Left cardiac atrium (tissue), 4 donors: ENCODE measurements at regions not wholly inside any gene's neighbourhood (a gene's known extent, or its start where the extent isn't known, plus 50 kb on each side); places are given as distances from the start of the nearest gene placed in this dataset.

ENCODE experiments used
- ATAC-seq, 2 donors: fragments of 200-7000 bp; cut with Tn5 transposase; one replicate each; pipeline ENCODE4 v1.9.1; 2020; ENCODE audit warnings: mild to moderate bottlenecking in 2 of 2, moderate library complexity in 2 of 2
- DNase-seq: peaks from one replicate; pipeline ENCODE4 v3.0.0-alpha.2; 2020
- intact Hi-C, 2 donors: fragments of 100-400 bp; cut with DNase I; formaldehyde crosslinking; loops; one replicate each; pipeline versions ENCODE4 v1.14.1 to v1.15.1; 2022 to 2023
- donor health status: DM: no; HTN: yes; CAD: no.
- donor health status: DM: no; HTN: yes; CAD: no; lungs with severe emphysema.
- donor health status: DM: yes; HTN: yes; CAD: no.
- donor health status: Dilated cardiomyopathy.

GRCh38 chr16:51733181-51733580, 582.1 kb upstream of the SALL1 start:
- DNase-seq, result no peak
- intact Hi-C loops, result no loop called here
- ATAC-seq, result no peak

GRCh38 chr16:51731160-51731559, 580.1 kb upstream of the SALL1 start:
- intact Hi-C loops, result no loop called here
- DNase-seq, result no peak
- ATAC-seq, result no peak

- intact Hi-C loops, result no loop called here
- DNase-seq, result no peak
- no peak for ATAC-seq
Observed at GRCh38 chr16:51723036-51723724, 572.1 kb upstream of the SALL1 start.

- intact Hi-C loops, result no loop called here
- DNase-seq, result no peak
- no peak for ATAC-seq
Observed at GRCh38 chr16:51722467-51722866, 571.4 kb upstream of the SALL1 start.

GRCh38 chr16:51719376-51719775, 568.3 kb upstream of the SALL1 start:
- ATAC-seq (no peak), DNase-seq (no peak)
- intact Hi-C loops, result no loop called here

GRCh38 chr16:51716195-51716594, 565.1 kb upstream of the SALL1 start:
- no peak for ATAC-seq
- intact Hi-C loops, result no loop called here
- no peak for DNase-seq

GRCh38 chr16:51713502-51713901, 562.4 kb upstream of the SALL1 start:
- no peak for ATAC-seq
- intact Hi-C loops, result no loop called here
- DNase-seq, result no peak

- no peak for ATAC-seq
- no peak for DNase-seq
- intact Hi-C loops, result no loop called here
Observed at GRCh38 chr16:51710905-51711563, 560.0 kb upstream of the SALL1 start.

GRCh38 chr16:51710186-51710585, 559.1 kb upstream of the SALL1 start:
- ATAC-seq, result no peak
- intact Hi-C loops, result no loop called here
- DNase-seq, result no peak

- ATAC-seq (no peak), DNase-seq (no peak)
- intact Hi-C loops, result no loop called here
Observed at GRCh38 chr16:51708861-51709260, 557.8 kb upstream of the SALL1 start.

GRCh38 chr16:51707666-51708065, 556.6 kb upstream of the SALL1 start:
- intact Hi-C loops, result no loop called here
- no peak for ATAC-seq
- DNase-seq, result no peak

GRCh38 chr16:51705142-51705541, 554.1 kb upstream of the SALL1 start:
- DNase-seq (no peak), ATAC-seq (no peak)
- intact Hi-C loops, result no loop called here

- ATAC-seq, result no peak
- no peak for DNase-seq
- intact Hi-C loops, result no loop called here
Observed at GRCh38 chr16:51701025-51701424, 550.0 kb upstream of the SALL1 start.

- DNase-seq (no peak), ATAC-seq (no peak)
- intact Hi-C loops, result no loop called here
Observed at GRCh38 chr16:51699686-51700396, 548.8 kb upstream of the SALL1 start.

- intact Hi-C loops, result no loop called here
- ATAC-seq (no peak), DNase-seq (no peak)
Observed at GRCh38 chr16:51698647-51699046, 547.6 kb upstream of the SALL1 start.

- intact Hi-C loops, result no loop called here
- ATAC-seq, result no peak
- no peak for DNase-seq
Observed at GRCh38 chr16:51697454-51697853, 546.4 kb upstream of the SALL1 start.

- intact Hi-C loops, result no loop called here
- DNase-seq (no peak), ATAC-seq (no peak)
Observed at GRCh38 chr16:51696376-51696775, 545.3 kb upstream of the SALL1 start.

- DNase-seq (no peak), ATAC-seq (no peak)
- intact Hi-C loops, result no loop called here
Observed at GRCh38 chr16:51691109-51691508, 540.0 kb upstream of the SALL1 start.

GRCh38 chr16:51685498-51685897, 534.4 kb upstream of the SALL1 start:
- ATAC-seq, result no peak
- DNase-seq, result no peak
- intact Hi-C loops, result no loop called here

- ATAC-seq (no peak), DNase-seq (no peak)
- intact Hi-C loops, result no loop called here
Observed at GRCh38 chr16:51683882-51684281, 532.8 kb upstream of the SALL1 start.

GRCh38 chr16:51682905-51683304, 531.8 kb upstream of the SALL1 start:
- no peak for DNase-seq
- intact Hi-C loops, result no loop called here
- ATAC-seq, result no peak
